Kidney tubule cell (primary cell): ENCODE measurements at regions not wholly inside any gene's neighbourhood (a gene's known extent, or its start where the extent isn't known, plus 50 kb on each side); places are given as distances from the start of the nearest gene placed in this dataset.

Source experiments
- DNase-seq: peaks from one replicate; pipeline ENCODE4 v3.0.0-alpha.2; 2018; ENCODE audit warnings: low spot score

DNA sequence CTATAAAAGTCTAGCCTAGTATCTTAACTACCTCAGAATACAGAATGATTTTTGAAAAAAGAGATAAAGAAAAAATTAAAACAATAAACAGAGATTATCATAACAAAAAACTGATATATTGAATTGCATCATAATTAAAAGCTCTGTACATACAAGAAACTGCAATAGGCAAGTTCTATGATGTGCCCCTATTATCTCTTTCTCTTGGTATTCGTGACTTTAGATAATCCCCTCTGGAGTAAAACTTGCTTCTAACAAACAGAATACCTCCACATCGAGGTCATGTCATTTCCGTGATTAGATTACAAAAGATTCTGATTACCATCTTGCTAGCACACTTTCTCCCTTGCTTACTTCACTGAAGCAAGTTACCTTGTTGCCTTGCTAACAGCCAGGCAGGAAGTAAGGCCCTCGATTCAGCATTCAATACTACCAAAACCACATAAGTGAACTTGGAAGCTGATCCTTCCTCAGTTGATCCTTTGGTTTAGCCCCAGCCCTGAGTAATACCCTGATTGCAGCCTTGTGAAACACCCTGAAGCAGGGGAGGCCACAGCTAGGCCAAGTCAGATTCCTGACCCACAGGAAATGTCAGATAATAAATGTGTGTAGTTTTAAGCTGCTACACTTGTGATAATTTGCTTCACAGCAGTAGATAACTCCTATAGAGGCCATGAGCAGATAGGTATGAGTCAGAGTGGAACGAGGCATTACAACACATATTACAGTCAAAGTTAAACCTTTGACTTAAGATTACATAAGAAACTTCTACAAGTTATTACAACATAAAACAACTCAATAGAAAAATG lies 53.7 kb upstream of the TMX4 start:
- peak; percentile 32 for DNase-seq

DNA sequence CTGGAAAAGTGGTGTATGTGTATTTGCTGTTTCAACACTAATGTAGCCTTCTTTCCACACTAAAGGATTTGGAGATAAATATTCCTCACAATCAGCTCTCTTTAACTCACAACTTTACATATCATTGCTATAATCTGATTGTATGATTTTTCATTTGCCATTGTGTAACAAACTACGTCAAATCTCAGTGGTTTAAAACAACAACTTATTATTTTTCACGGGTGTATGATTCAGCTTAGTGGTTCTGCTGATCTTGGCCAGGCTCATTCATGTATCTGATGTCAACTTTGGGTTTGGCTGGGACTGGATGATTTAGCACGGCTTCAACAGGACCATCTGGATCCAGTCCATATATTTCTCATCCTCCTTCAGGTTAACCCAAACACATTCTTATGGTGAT lies 55.4 kb upstream of the TMX4 start:
- no peak for DNase-seq

DNA sequence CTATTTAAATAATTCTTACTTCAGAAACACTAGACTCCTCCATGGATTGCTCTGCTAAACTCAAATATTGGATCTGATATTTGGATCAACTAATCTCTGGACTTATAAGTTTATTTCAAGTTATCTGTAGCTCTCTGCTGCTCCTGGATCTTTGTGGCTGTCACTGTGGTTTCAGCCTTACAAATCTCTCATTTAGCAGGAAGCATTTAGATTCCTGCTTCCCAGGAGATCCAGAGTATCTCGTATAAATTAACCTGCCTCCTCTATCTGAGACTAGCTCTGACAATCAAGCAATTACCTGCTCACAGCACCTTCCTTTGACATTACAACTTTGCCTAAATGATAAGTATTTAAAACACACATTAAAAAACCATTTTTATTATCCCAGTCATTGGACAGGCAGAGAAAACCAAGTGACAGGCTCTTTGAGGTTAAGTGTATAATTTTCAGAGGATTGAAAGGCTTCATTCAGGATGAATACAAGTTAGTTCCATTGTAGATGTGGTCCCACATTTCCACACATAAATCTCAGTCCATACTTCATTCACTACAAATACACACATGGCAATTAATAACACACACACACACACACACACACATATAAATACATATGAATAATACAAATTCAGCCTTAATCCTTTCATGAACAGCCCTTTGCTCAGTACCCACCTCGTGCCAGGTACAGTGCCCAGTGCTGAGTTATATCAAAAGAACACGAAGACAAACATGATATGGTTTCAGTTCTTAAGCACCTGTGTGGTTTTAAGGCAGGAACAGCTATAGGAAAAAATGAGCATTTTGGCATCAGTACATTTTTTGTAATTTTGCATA lies 55.5 kb upstream of the PLCB1 start:
- DNase-seq: no peak

DNA sequence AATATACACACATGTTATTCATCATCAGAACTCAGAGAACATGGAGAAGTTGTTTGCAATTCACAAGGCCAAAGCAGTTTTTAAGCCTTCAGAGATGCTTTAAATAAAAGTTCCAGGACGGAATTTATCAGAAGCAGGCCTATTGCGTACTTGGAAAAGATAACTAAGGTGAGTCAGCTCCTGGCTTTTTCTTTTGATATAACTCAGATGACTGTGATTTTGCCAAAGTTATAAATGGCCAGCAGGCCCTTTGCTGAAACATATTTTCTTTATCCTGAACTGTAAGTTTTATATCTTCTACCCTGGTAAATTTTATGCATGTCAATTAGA lies 55.0 kb upstream of the PLCB1 start:
- no peak for DNase-seq

DNA sequence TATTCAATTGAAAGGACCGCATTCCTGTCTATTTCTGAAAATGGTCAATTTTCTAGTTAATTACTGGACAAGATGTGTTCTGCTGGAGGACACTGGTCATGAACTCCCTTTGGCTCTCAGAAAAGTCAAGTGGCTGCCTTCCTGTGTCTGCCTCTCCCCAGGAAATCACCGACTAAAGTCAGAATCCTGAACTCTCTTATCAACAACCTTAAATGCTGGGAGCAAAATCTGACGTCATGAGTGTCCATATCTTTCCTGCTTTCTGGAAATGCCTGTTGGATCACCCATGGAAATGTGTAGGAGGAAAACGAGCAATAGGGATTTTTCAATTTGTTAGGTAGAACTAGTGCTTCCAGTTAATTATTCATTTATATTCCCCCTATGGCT lies 53.5 kb upstream of the PLCB1 start:
- DNase-seq: no peak

DNA sequence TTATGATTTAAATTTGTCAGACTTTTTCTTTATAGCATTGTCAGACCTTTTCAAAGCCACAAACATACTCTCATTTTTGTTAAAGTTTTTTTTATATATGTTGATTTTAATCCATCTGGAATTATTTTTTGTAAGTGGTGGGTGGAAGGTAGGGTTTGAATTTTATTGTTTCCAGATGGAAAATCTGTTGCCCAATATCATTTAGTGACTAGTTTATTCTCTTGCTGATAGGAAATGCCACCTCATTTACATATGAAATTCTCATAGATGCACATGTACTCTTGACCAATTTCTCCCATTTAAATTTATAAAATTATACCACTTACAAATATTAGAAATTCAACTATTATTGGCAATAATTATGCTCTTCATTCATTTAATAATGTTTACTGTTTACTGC lies 52.1 kb upstream of the PLCB1 start:
- no peak for DNase-seq

DNA sequence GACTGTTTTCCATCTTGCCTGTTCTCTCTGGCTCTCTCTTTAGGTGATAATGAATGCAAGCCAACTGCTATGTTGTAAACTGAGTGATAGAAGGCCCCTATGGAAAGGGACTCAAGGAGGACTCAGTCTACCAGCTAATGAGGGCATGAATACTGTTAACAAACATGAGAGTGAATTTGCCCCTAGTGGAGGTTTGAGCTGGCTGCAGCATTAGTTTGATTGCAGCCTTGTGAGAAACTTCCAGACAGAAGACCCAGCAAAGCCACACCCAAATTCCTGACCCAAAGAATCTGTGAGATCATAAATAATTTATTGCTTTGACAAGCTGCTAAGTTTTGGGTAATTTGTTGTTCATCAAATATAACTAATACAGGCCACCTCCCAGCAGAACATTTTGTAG lies 50.0 kb upstream of the PLCB1 start:
- DNase-seq: peak; percentile 9
